GM21423 (cell line): ENCODE measurements at regions not wholly inside any gene's neighbourhood (a gene's known extent, or its start where the extent isn't known, plus 50 kb on each side); places are given as distances from the start of the nearest gene placed in this dataset.

Experiments used
- ATAC-seq: cut with Tn5 transposase; IDR thresholded peaks from one replicate; pipeline ENCODE4 v1.9.1; 2021; ENCODE audit warnings: mild to moderate bottlenecking, moderate library complexity; ENCODE audit not compliant: unreplicated experiment

DNA sequence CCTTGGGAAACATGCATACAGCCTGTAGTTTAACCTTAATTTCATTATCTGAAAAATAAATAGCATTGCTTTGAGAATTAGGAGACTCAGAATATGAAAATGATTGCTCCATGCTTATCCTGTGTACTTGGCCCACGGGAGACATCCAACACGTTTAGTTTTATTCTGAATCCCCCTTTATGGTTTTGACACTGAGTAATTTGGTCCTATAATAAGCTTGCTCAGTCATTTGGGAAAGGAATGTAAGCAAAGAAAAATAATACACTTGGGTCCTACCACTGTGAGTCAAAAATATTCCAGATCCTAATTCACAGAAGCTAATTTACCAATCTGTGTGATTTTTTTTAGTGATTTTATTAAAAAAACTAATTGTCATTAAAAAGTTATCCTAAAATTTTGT lies 557.3 kb downstream of the USP25 start:
- ATAC-seq, result no peak

GRCh38 chr21:16291296-16291695 lies 561.5 kb downstream of the USP25 start:
- ATAC-seq, result no peak

GRCh38 chr21:16294128-16294527 lies 564.3 kb downstream of the USP25 start:
- ATAC-seq, result no peak

- ATAC-seq, result no peak
Measured at GRCh38 chr21:16302851-16303282, 573.1 kb downstream of the USP25 start.

DNA sequence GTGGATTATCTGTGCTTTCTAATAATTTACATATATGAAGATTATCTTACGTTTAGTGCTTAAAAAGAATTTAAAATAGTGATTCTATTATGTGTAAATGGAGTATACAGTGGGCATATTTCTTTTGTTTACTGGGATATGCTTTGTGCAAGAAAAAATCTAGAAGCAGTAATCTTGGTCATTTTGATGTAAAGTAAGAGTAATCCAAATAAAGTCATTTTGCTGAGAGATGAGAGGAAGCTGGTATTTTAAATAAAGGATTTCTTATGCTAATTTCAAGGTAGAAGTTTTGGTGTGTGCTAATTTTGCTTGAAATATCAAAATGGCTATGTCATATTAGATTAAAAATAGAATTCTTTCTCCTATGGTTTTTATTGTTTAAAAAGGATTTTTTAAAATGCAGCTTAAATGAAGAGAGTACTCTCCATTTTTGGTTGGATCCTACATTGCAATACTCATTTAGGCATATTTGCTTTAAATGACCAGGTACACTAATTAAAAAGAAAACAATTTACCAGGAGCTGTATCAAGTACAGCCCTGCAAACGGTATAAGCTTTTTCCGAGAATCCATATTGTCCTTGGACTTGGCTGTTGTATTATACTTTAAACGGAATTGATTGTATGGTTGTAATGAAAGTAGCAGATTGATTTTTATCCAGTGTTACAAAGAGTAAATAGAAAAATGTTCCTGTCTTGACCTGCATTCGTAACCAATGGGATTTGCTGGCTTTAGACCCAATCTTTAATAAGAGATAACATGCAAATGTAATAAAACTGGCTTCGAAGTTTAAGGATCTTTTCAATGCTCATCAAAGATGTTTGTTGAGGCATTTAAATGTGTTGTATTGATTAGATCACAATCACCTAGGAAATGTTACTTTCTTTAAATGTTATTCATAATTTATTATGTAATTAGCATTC lies 574.7 kb downstream of the USP25 start:
- no peak for ATAC-seq

DNA sequence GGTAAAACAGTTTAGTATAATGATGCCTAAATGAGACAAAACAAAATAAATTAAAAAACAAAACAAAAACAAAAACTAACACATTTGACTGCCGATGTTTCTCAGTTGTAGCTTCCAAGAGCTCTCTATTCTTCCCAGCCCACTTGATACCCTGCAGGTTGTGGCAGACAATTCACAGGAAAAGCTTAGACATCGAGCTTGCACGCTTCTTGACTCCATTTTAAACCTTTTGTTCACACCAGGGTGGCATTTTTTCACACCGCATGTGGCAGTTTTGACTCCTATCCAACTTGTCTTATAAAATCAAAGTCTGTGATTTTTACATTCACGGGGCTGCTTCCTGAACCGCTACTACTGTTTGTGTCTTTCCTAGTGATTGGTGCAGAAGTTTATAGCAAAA lies 575.9 kb downstream of the USP25 start:
- no peak for ATAC-seq

- ATAC-seq, result no peak
Measured at GRCh38 chr21:16307256-16307655, 577.5 kb downstream of the USP25 start.

- peak; percentile 71 for ATAC-seq
Measured at GRCh38 chr21:16308269-16308668, 578.5 kb downstream of the USP25 start.

DNA sequence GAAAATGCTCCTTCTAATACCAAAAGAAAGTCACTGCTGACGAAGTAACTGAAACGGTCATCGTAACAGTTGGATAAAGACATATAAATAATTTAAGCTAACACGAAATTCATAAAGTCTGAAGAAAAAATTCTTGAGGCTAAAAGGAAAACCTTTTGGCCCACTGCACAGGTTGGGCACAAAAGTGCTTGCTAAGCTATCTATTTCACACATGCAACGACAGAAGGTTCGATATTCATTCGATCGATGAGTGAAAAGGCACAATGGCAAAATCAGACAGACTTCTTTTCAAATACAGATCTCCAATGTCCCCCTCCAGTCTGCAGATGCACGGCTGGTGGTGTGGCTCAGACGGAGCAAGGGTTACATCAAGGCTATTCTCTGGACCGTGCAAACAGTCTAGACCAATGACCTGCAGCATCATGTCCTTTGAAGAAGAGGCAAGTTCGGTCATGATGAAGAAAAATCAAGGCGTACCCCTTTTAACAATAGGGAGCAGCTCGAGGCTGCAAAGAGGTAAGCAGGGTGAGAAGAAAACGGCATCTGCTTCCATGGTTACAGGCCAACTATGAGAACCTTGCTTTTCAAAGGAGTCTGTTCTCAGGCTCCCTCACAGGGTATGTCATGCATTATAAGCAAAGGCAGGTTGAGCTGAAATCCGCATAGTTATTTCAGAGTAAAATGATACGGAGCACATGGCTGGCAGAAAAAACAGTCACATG lies 579.6 kb downstream of the USP25 start:
- ATAC-seq, result no peak

- ATAC-seq, result no peak
Measured at GRCh38 chr21:16310176-16310575, 580.4 kb downstream of the USP25 start.

DNA sequence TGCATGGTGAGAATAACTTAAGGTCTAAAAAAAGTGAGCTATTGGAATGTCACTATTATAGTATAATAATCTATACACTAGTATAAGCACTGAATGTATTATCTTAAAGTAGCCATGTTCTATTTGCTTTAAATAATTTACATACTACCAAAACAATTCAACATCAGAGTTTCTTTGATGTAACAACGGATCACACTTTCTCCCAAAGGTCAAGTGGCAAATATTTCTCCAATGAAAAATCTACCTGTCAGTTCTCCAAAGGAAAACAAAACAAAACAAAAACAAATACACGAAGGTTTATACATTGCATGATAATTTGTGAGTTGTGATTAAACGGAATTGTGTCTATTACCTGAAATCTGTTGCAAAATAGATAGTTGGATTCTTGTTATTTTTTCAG lies 581.4 kb downstream of the USP25 start:
- ATAC-seq, result no peak

- no peak for ATAC-seq
Measured at GRCh38 chr21:16312321-16312720, 582.5 kb downstream of the USP25 start.

GRCh38 chr21:16315223-16315622 lies 585.4 kb downstream of the USP25 start:
- ATAC-seq, result no peak

DNA sequence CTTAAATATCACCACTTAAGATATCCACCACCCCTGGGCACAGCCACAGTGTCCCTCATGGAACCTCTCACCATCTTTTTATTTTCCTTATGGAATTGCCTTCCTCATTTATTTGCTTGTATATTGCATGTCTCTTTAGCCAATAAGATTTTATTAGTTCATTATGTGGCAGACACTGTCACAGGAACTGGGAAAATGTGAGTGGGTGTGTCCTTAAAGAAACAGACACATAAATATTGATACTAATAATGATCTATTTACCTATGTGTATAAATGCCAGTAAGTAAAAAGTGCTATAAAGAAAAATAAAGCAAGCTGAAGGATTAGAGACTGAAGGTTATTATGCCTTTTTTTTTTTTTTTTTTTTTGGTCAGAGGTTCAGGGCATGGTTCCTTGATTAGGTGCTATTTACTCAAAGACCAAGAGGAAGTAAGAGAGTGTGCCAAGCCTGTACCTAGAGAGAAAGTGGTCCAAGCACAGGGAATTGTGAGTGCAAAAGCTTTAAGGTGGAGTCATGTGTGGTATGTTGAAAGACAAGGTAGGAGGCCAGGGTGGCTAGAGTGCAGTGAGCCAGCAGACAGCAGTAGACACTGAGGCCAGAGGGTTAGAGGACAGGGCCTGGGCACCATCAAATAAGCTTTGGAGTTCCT lies 589.0 kb downstream of the USP25 start:
- no peak for ATAC-seq

GRCh38 chr21:16320110-16320509 lies 590.3 kb downstream of the USP25 start:
- no peak for ATAC-seq

DNA sequence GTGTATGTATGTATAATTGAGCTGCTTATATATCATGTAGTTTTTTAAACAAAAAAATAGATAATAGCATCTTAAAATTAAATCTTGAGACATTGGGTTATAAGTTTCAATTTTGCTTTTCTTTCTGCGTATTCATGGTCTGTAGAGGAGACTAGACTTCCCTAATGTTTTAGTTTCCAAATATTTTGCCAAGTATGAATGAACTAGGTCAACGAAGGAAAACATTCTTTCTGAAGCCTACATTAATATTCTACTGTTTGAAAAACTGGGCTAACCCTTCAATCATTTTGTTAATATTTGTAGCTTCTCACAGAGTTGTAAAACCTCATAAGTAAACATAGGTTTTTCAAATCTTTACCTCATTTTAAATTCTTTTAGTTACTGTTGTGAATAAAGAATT lies 592.7 kb downstream of the USP25 start:
- ATAC-seq, result no peak

DNA sequence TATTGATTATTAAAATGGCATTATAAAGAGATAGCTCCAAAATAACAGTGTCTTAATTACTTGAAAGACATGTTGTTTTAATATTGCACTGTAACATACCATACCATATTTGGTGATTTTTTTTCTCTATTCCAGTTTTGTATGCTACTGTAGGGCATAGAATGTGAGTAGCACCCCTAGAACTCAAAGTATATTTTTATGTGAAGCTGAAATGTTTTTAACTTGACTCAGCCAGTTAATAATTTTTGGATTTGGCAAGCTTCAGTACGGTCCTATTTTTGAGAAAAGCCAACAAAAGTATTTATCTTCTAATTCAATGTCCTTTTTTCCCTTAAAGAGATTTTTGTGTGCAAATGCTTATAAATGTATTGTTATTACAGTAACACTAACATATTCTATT lies 593.8 kb downstream of the USP25 start:
- no peak for ATAC-seq

GRCh38 chr21:16324630-16325029 lies 594.8 kb downstream of the USP25 start:
- no peak for ATAC-seq

DNA sequence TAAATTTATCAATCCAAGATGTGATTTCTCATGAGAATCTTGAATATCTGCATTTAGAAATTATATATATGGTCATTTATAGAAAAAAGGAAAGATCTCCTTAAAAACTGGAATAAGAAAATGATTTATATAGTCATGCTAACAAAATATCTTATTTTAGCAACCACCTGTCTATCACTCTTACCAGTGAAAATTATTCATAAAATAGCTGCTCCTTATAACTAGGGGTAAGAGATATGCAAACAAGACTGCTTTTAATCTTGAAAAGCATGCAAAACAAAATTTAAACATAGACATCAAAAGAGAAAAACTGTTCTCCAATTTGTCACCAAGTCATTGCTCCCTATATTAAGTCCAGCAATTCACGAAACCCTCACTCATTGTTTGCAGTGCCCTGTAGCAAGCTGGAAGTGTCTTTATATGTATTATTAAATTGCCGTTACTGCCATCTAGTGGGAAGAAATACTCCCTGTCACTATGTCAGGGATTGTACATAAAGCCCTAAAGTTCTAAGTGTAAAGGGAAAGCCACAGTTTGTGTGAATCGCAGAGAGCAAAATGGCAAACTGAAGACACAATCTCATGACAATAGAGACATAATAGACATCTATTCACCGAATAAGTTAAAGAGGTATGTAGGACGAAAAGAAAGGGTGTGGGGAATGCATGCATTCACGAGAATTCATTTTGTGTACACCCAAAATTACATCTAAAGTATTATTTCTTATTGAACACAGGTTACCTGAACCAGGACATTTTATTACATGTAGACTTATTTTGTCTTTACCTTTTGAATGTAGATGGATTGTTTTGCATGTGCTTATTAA lies 600.5 kb downstream of the USP25 start:
- ATAC-seq, result peak; percentile 76

- no peak for ATAC-seq
Measured at GRCh38 chr21:16330908-16331268, 601.1 kb downstream of the USP25 start.

GRCh38 chr21:16337266-16337665 lies 607.5 kb downstream of the USP25 start:
- no peak for ATAC-seq
